K562 (cell line): ENCODE measurements at regions not wholly inside any gene's neighbourhood (a gene's known extent, or its start where the extent isn't known, plus 50 kb on each side); places are given as distances from the start of the nearest gene placed in this dataset.
A peak's percentile ranks its signal among the peaks of the same experiment; 100 is the strongest.

Experiments used
- ARNT ChIP-seq, 2 experiments: fragments of 450-650 bp; IDR thresholded peaks; 2 replicates each; pipeline ENCODE4 v1.6.1; 2016; ENCODE audit warnings: mild to moderate bottlenecking in 1 of 2
- CBX8 ChIP-seq: fragments of 200-600 bp; sonication (generic); IDR thresholded peaks from 2 replicates; pipeline ENCODE4 v1.6.1; 2012; ENCODE audit warnings: borderline replicate concordance, mixed run types, low read depth, mild to moderate bottlenecking, moderate library complexity, mixed read lengths, low read length, control low read depth, inconsistent platforms; ENCODE audit not compliant: poor library complexity, severe bottlenecking; ENCODE audit errors: extremely low read depth
- GABPB1 ChIP-seq: sonication (generic); formaldehyde crosslinking; IDR thresholded peaks from 2 replicates; pipeline ENCODE4 v1.8.0; 2022; ENCODE audit warnings: mild to moderate bottlenecking, missing genetic modification reagents
- NRF1 ChIP-seq, 2 experiments: fragments of 450-650 bp; IDR thresholded peaks in 1 of 2; conservative IDR thresholded peaks in 1 of 2; 2 replicates each; pipeline ENCODE4 v1.6.1; 2014; ENCODE audit warnings: mild to moderate bottlenecking in 2 of 2
- ZNF324 ChIP-seq: fragments of 250-450 bp; sonication (Bioruptor Pico); IDR thresholded peaks from 2 replicates; pipeline ENCODE4 v1.4.0; 2020; ENCODE audit warnings: mild to moderate bottlenecking
- ZNF444 ChIP-seq: fragments of 250-450 bp; sonication (Bioruptor Pico); IDR thresholded peaks from 2 replicates; pipeline ENCODE4 v1.4.0; 2020; ENCODE audit warnings: mild to moderate bottlenecking, moderate library complexity
- ZNF644 ChIP-seq: fragments of 200-800 bp; sonication (Bioruptor generic); IDR thresholded peaks from 2 replicates; pipeline ENCODE4 v1.6.1; 2016; ENCODE audit warnings: low read depth, missing genetic modification characterization, missing compliant biosample characterization
- TF ChIP-seq, protein P1 (sequence below), 2 experiments: fragments of 450-650 bp in 1 of 2; sonication (generic) in 1 of 2; formaldehyde crosslinking in 1 of 2; IDR thresholded peaks; 2 replicates each; pipeline versions ENCODE4 v1.7.1 to v1.9.0; 2016 to 2022; ENCODE audit warnings: inconsistent platforms in 1 of 2, mild to moderate bottlenecking in 1 of 2, missing genetic modification reagents in 1 of 2
- TF ChIP-seq, protein P2 (sequence below), 2 experiments: fragments of 450-650 bp; IDR thresholded peaks; 2 replicates each; pipeline ENCODE4 v1.6.1; 2016
- TF ChIP-seq, protein P3 (sequence below), 2 experiments: fragments of 450-650 bp; IDR thresholded peaks; 2 replicates each; pipeline ENCODE4 v1.6.1; 2018; ENCODE audit warnings: mild to moderate bottlenecking in 2 of 2, low read depth in 1 of 2; ENCODE audit not compliant: partially characterized antibody in 2 of 2

DNA sequence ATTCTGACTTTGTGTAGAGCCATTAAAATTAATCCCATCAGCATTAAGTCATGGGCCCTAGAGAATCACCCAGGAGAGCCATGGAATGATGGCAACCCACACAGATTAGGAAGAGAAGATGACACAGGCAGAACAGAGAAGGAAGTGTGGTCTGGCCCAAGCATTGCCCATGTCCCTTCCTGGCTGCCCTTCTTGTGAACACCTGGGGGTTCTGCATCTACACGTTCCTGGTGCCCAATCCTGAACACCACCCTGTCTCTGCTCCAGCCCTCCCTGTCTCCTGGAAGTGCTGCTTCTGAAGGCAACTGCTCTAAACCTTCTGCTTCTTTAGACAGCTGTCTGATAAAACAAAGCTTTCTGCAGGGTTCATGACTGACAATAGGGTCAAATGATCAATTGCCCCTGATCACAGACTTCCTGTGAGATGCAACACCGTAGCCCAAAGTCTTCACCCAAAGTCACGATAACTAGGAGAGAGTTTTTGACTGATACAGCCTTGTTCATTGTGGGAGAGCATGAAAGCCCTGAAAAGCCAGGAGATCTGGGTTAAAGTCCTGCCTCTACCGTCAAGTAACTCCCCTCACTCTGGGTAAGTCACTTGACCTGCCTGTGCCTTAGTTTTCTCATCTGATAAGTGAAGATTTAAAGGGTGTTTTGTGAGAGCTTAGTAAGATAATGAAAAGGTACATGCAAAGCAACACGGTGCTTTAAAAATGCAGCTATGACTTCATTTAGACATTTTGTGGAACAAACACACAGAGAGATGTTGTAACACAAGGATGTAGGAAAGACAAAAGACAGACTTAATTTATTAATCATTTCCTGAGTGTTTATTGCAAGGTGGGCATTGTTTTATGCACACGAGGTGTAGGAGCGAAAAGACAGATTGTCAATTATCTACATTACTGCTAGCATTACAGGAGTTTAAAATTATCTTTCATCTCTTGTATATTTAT, 291.2 kb upstream of the STXBP5 start (continued):
- TF ChIP-seq, protein P1, sequence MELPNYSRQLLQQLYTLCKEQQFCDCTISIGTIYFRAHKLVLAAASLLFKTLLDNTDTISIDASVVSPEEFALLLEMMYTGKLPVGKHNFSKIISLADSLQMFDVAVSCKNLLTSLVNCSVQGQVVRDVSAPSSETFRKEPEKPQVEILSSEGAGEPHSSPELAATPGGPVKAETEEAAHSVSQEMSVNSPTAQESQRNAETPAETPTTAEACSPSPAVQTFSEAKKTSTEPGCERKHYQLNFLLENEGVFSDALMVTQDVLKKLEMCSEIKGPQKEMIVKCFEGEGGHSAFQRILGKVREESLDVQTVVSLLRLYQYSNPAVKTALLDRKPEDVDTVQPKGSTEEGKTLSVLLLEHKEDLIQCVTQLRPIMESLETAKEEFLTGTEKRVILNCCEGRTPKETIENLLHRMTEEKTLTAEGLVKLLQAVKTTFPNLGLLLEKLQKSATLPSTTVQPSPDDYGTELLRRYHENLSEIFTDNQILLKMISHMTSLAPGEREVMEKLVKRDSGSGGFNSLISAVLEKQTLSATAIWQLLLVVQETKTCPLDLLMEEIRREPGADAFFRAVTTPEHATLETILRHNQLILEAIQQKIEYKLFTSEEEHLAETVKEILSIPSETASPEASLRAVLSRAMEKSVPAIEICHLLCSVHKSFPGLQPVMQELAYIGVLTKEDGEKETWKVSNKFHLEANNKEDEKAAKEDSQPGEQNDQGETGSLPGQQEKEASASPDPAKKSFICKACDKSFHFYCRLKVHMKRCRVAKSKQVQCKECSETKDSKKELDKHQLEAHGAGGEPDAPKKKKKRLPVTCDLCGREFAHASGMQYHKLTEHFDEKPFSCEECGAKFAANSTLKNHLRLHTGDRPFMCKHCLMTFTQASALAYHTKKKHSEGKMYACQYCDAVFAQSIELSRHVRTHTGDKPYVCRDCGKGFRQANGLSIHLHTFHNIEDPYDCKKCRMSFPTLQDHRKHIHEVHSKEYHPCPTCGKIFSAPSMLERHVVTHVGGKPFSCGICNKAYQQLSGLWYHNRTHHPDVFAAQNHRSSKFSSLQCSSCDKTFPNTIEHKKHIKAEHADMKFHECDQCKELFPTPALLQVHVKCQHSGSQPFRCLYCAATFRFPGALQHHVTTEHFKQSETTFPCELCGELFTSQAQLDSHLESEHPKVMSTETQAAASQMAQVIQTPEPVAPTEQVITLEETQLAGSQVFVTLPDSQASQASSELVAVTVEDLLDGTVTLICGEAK (IDR thresholded peaks at IDR 0.05): peak; percentile 24; the same call in 1 of the 2 replicates
- TF ChIP-seq, protein P1 (CRISPR knock-in tag; IDR thresholded peaks at IDR 0.05): no peak
- TF ChIP-seq NRF1 (conservative IDR thresholded peaks at IDR 0.05 in 1 of 2, IDR thresholded peaks at IDR 0.05 in 1 of 2) (no peak), ARNT (IDR thresholded peaks at IDR 0.05) (no peak), ZNF644 (tag) (peak; percentile 54; the same call in 1 of the 2 replicates), ZNF324 (CRISPR knock-in tag) (no peak), ZNF444 (CRISPR knock-in tag) (no peak), GABPB1 (CRISPR knock-in tag) (no peak), CBX8 (no peak)
- TF ChIP-seq, protein P2, sequence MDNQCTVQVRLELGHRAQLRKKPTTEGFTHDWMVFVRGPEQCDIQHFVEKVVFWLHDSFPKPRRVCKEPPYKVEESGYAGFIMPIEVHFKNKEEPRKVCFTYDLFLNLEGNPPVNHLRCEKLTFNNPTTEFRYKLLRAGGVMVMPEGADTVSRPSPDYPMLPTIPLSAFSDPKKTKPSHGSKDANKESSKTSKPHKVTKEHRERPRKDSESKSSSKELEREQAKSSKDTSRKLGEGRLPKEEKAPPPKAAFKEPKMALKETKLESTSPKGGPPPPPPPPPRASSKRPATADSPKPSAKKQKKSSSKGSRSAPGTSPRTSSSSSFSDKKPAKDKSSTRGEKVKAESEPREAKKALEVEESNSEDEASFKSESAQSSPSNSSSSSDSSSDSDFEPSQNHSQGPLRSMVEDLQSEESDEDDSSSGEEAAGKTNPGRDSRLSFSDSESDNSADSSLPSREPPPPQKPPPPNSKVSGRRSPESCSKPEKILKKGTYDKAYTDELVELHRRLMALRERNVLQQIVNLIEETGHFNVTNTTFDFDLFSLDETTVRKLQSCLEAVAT (IDR thresholded peaks at IDR 0.05): peak in 1 of 2 experiments; percentile 28; a peak in 1 of 4 replicates
- TF ChIP-seq, protein P3, sequence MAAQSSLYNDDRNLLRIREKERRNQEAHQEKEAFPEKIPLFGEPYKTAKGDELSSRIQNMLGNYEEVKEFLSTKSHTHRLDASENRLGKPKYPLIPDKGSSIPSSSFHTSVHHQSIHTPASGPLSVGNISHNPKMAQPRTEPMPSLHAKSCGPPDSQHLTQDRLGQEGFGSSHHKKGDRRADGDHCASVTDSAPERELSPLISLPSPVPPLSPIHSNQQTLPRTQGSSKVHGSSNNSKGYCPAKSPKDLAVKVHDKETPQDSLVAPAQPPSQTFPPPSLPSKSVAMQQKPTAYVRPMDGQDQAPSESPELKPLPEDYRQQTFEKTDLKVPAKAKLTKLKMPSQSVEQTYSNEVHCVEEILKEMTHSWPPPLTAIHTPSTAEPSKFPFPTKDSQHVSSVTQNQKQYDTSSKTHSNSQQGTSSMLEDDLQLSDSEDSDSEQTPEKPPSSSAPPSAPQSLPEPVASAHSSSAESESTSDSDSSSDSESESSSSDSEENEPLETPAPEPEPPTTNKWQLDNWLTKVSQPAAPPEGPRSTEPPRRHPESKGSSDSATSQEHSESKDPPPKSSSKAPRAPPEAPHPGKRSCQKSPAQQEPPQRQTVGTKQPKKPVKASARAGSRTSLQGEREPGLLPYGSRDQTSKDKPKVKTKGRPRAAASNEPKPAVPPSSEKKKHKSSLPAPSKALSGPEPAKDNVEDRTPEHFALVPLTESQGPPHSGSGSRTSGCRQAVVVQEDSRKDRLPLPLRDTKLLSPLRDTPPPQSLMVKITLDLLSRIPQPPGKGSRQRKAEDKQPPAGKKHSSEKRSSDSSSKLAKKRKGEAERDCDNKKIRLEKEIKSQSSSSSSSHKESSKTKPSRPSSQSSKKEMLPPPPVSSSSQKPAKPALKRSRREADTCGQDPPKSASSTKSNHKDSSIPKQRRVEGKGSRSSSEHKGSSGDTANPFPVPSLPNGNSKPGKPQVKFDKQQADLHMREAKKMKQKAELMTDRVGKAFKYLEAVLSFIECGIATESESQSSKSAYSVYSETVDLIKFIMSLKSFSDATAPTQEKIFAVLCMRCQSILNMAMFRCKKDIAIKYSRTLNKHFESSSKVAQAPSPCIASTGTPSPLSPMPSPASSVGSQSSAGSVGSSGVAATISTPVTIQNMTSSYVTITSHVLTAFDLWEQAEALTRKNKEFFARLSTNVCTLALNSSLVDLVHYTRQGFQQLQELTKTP (IDR thresholded peaks at IDR 0.05; ENCODE audit: low read depth in 1 of 2, partially characterized antibody in 2 of 2): peak in 1 of 2 experiments; percentile 27
